ENCODE measurements at regions not wholly inside any gene's neighbourhood (a gene's known extent, or its start where the extent isn't known, plus 50 kb on each side); places are given as distances from the start of the nearest gene placed in this dataset.

GRCh38 chr17:62154909-62155308, 89.8 kb upstream of the MED13 start:
- ATAC-seq (no peak), DNase-seq (ENCODE audit: low spot score) (no peak), FAIRE-seq (no peak)
- in situ Hi-C loops (cut with HindIII; ENCODE audit: extremely low pct_ligation_motif_present, low pct_unique_long_range_greater_than_20kb), result no loop called here
- no peaks in the 10 kb centered on the region for H4K20me1 ChIP-seq (ENCODE audit: insufficient read depth, low read length)
- POLR2A ChIA-PET, result no interaction called here
- no peak overlapping the region for H3K4me2 ChIP-seq (ENCODE audit: low read depth, low read length)
- TF ChIP-seq MTERF4 (CRISPR knock-in tag; IDR thresholded peaks at IDR 0.05) (no peak), KDM3A (CRISPR knock-in tag; IDR thresholded peaks at IDR 0.05; ENCODE audit: low read depth) (no peak), TCF7 (IDR thresholded peaks at IDR 0.05; ENCODE audit: low read depth) (no peak), ZNF296 (CRISPR knock-in tag; conservative IDR thresholded peaks at IDR 0.05) (no peak), REL (CRISPR knock-in tag; conservative IDR thresholded peaks at IDR 0.05) (no peak), GABPA (IDR thresholded peaks at IDR 0.05; ENCODE audit: low read depth, low read length) (no peak), GABPA (CRISPR knock-in tag; IDR thresholded peaks at IDR 0.05; ENCODE audit: low read depth) (no peak), NFATC3 (CRISPR knock-in tag; IDR thresholded peaks at IDR 0.05) (no peak), ZNF331 (CRISPR knock-in tag; IDR thresholded peaks at IDR 0.05) (no peak), ZNF335 (CRISPR knock-in tag; IDR thresholded peaks at IDR 0.05) (no peak), ZNF281 (CRISPR knock-in tag; IDR thresholded peaks at IDR 0.05; ENCODE audit: borderline replicate concordance) (no peak), SRSF4 (IDR thresholded peaks at IDR 0.05; ENCODE audit: low read depth, low read length, poor library complexity, severe bottlenecking) (no peak)
- TF ChIP-seq, protein P1, sequence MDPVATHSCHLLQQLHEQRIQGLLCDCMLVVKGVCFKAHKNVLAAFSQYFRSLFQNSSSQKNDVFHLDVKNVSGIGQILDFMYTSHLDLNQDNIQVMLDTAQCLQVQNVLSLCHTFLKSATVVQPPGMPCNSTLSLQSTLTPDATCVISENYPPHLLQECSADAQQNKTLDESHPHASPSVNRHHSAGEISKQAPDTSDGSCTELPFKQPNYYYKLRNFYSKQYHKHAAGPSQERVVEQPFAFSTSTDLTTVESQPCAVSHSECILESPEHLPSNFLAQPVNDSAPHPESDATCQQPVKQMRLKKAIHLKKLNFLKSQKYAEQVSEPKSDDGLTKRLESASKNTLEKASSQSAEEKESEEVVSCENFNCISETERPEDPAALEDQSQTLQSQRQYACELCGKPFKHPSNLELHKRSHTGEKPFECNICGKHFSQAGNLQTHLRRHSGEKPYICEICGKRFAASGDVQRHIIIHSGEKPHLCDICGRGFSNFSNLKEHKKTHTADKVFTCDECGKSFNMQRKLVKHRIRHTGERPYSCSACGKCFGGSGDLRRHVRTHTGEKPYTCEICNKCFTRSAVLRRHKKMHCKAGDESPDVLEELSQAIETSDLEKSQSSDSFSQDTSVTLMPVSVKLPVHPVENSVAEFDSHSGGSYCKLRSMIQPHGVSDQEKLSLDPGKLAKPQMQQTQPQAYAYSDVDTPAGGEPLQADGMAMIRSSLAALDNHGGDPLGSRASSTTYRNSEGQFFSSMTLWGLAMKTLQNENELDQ (CRISPR knock-in tag; IDR thresholded peaks at IDR 0.05; ENCODE audit: borderline replicate concordance), result no peak
- TF ChIP-seq, protein P2, sequence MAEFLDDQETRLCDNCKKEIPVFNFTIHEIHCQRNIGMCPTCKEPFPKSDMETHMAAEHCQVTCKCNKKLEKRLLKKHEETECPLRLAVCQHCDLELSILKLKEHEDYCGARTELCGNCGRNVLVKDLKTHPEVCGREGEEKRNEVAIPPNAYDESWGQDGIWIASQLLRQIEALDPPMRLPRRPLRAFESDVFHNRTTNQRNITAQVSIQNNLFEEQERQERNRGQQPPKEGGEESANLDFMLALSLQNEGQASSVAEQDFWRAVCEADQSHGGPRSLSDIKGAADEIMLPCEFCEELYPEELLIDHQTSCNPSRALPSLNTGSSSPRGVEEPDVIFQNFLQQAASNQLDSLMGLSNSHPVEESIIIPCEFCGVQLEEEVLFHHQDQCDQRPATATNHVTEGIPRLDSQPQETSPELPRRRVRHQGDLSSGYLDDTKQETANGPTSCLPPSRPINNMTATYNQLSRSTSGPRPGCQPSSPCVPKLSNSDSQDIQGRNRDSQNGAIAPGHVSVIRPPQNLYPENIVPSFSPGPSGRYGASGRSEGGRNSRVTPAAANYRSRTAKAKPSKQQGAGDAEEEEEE (CRISPR knock-in tag; IDR thresholded peaks at IDR 0.05; ENCODE audit: borderline replicate concordance), result no peak
- no peaks in the 10 kb centered on the region; a peak in 1 of 5 replicates for H3K27me3 ChIP-seq (ENCODE audit: control insufficient read depth in 1 of 2, insufficient read depth in 2 of 2, low read length in 2 of 2)
- H3K27ac ChIP-seq (ENCODE audit: extremely low read length, insufficient read depth, low read length), result no peak overlapping the region
- intact Hi-C loops (cut with micrococcal nuclease; ENCODE audit: unreplicated experiment), result no loop called here
- H3K79me2 ChIP-seq (ENCODE audit: insufficient read depth, low read length), result no peaks in the 10 kb centered on the region
- H3K9me3 ChIP-seq (ENCODE audit: low read length), result no peaks in the 10 kb centered on the region
- H3K4me1 ChIP-seq (ENCODE audit: insufficient read depth, low read length), result 0 out of 2 replicates have a peak, but pooled peaks cover 5% of the 10 kb centered on the region
- H2AFZ ChIP-seq (ENCODE audit: low read length), result no peak overlapping the region
- CTCF ChIA-PET (ENCODE audit: low intra/inter-chr PET ratio, low total read pairs), result no interaction called here
- no peak overlapping the region for H3K4me3 ChIP-seq (replicated peaks in 1 of 3; ENCODE audit: insufficient read depth in 1 of 3, low read depth in 2 of 3, low read length in 3 of 3)
- no peak overlapping the region for H3K9ac ChIP-seq (ENCODE audit: insufficient read depth, low read depth, low read length)
- 48% methylated on average over 2 of the region's 2 CpGs for WGBS (ENCODE audit: low lambda C conversion rate)
- no peaks in the 10 kb centered on the region for H3K36me3 ChIP-seq (replicated peaks in 1 of 2; ENCODE audit: control insufficient read depth in 1 of 2, insufficient read depth in 2 of 2, low read length in 2 of 2)
- no TSS peak for BruUV-seq (replicated peaks)

Data from HepG2 (cell line).